ENCODE measurements at regions not wholly inside any gene's neighbourhood (a gene's known extent, or its start where the extent isn't known, plus 50 kb on each side); places are given as distances from the start of the nearest gene placed in this dataset.
"Not testable (repeated sequence)": the region's sequence is repeated elsewhere in the genome, so short reads cannot be mapped to it uniquely, and the experiment has no call there.

DNA sequence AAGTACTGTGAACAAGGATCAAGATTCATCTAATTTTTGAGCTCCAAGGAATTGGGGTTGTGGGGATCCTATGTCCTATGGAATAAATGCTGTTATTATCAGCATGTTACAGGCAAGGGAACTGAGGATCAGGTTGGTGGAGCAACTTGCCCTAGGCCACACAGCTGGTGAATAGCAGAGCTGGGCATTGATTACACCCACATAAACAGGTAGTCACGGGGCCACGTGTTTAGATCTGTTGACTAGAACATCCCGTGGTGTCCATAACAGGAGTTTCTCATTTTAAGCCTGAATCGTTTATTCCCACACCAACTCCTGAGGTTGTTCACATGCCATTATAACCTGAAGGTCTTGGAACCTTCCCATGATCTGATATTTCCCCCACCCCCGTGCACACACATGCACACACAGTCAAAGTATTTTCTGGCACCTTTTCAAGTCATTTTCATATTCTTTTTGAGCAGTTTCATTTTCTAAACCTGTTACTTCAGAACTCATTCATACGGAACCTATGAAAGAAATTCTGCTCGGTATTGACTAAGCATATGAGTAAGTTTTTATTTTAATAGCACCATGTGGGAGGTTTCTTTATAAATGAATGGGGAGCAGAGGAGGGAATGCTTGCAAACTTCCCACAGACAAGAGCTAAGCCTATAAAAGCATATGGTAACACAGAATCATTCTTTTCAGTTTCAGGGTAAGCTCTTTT, 338.1 kb downstream of the ANAPC1 start:
- TF ChIP-seq, protein P1, sequence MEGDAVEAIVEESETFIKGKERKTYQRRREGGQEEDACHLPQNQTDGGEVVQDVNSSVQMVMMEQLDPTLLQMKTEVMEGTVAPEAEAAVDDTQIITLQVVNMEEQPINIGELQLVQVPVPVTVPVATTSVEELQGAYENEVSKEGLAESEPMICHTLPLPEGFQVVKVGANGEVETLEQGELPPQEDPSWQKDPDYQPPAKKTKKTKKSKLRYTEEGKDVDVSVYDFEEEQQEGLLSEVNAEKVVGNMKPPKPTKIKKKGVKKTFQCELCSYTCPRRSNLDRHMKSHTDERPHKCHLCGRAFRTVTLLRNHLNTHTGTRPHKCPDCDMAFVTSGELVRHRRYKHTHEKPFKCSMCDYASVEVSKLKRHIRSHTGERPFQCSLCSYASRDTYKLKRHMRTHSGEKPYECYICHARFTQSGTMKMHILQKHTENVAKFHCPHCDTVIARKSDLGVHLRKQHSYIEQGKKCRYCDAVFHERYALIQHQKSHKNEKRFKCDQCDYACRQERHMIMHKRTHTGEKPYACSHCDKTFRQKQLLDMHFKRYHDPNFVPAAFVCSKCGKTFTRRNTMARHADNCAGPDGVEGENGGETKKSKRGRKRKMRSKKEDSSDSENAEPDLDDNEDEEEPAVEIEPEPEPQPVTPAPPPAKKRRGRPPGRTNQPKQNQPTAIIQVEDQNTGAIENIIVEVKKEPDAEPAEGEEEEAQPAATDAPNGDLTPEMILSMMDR (IDR thresholded peaks at IDR 0.05; ENCODE audit: insufficient read depth, low read length) = not testable (repeated sequence)
- TF ChIP-seq, protein P2, sequence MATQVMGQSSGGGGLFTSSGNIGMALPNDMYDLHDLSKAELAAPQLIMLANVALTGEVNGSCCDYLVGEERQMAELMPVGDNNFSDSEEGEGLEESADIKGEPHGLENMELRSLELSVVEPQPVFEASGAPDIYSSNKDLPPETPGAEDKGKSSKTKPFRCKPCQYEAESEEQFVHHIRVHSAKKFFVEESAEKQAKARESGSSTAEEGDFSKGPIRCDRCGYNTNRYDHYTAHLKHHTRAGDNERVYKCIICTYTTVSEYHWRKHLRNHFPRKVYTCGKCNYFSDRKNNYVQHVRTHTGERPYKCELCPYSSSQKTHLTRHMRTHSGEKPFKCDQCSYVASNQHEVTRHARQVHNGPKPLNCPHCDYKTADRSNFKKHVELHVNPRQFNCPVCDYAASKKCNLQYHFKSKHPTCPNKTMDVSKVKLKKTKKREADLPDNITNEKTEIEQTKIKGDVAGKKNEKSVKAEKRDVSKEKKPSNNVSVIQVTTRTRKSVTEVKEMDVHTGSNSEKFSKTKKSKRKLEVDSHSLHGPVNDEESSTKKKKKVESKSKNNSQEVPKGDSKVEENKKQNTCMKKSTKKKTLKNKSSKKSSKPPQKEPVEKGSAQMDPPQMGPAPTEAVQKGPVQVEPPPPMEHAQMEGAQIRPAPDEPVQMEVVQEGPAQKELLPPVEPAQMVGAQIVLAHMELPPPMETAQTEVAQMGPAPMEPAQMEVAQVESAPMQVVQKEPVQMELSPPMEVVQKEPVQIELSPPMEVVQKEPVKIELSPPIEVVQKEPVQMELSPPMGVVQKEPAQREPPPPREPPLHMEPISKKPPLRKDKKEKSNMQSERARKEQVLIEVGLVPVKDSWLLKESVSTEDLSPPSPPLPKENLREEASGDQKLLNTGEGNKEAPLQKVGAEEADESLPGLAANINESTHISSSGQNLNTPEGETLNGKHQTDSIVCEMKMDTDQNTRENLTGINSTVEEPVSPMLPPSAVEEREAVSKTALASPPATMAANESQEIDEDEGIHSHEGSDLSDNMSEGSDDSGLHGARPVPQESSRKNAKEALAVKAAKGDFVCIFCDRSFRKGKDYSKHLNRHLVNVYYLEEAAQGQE (IDR thresholded peaks at IDR 0.05; ENCODE audit: insufficient replicate concordance, low read depth) = not testable (repeated sequence)
- not testable (repeated sequence) for TF ChIP-seq POLR2AphosphoS5 (IDR thresholded peaks at IDR 0.05; ENCODE audit: low read depth); SPI1 (IDR thresholded peaks at IDR 0.05; ENCODE audit: borderline replicate concordance, low read depth)
